ENCODE measurements at regions not wholly inside any gene's neighbourhood (a gene's known extent, or its start where the extent isn't known, plus 50 kb on each side); places are given as distances from the start of the nearest gene placed in this dataset.

GRCh38 chr7:36794689-36795088 is 70.4 kb upstream of the AOAH start:
- no peak for TF ChIP-seq POLR2A (IDR thresholded peaks at IDR 0.05)
- TF ChIP-seq, protein P1, sequence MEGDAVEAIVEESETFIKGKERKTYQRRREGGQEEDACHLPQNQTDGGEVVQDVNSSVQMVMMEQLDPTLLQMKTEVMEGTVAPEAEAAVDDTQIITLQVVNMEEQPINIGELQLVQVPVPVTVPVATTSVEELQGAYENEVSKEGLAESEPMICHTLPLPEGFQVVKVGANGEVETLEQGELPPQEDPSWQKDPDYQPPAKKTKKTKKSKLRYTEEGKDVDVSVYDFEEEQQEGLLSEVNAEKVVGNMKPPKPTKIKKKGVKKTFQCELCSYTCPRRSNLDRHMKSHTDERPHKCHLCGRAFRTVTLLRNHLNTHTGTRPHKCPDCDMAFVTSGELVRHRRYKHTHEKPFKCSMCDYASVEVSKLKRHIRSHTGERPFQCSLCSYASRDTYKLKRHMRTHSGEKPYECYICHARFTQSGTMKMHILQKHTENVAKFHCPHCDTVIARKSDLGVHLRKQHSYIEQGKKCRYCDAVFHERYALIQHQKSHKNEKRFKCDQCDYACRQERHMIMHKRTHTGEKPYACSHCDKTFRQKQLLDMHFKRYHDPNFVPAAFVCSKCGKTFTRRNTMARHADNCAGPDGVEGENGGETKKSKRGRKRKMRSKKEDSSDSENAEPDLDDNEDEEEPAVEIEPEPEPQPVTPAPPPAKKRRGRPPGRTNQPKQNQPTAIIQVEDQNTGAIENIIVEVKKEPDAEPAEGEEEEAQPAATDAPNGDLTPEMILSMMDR (IDR thresholded peaks at IDR 0.05): peak in 1 of 3 donors; percentile 17

All from breast epithelium (tissue), 3 donors.